Osteoblast (primary cell): ENCODE measurements at regions not wholly inside any gene's neighbourhood (a gene's known extent, or its start where the extent isn't known, plus 50 kb on each side); places are given as distances from the start of the nearest gene placed in this dataset.

Experiments used
- DNase-seq: peaks from one replicate; pipeline ENCODE4 v3.0.0; 2011; ENCODE audit warnings: low spot score, mixed read lengths; ENCODE audit not compliant: insufficient read length; ENCODE audit errors: missing footprints
- H2AFZ ChIP-seq: 2 replicates; pipeline ENCODE4 v1.6.0; 2011; ENCODE audit warnings: mild to moderate bottlenecking, low read length
- H3K27ac ChIP-seq: 2 replicates; pipeline ENCODE4 v1.5.1; 2011; ENCODE audit warnings: mild to moderate bottlenecking, low read depth, low read length, moderate library complexity
- H3K27me3 ChIP-seq: 2 replicates; pipeline ENCODE4 v1.6.0; 2012; ENCODE audit warnings: mild to moderate bottlenecking, control low read depth, inconsistent platforms, low read length, moderate library complexity; ENCODE audit not compliant: insufficient read depth
- H3K36me3 ChIP-seq: 2 replicates; pipeline ENCODE4 v1.5.1; 2011; ENCODE audit warnings: mild to moderate bottlenecking, low read length, control low read depth, moderate library complexity; ENCODE audit not compliant: insufficient read depth
- H3K4me1 ChIP-seq: 2 replicates; pipeline ENCODE4 v1.5.1; 2011; ENCODE audit warnings: mild to moderate bottlenecking, low read length, control low read depth, moderate library complexity; ENCODE audit not compliant: insufficient read depth
- H3K4me2 ChIP-seq: 2 replicates; pipeline ENCODE4 v1.6.0; 2011; ENCODE audit warnings: mild to moderate bottlenecking, low read length; ENCODE audit not compliant: insufficient read depth
- H3K4me3 ChIP-seq: fragments of 200-600 bp; sonication (generic); 3 replicates; pipeline ENCODE4 v1.5.1; 2012; ENCODE audit warnings: mild to moderate bottlenecking, low read length, inconsistent platforms; ENCODE audit not compliant: insufficient read depth
- H3K79me2 ChIP-seq: 2 replicates; pipeline ENCODE4 v1.6.0; 2012; ENCODE audit warnings: mild to moderate bottlenecking, low read length, control low read depth, inconsistent platforms; ENCODE audit not compliant: insufficient read depth
- H3K9me3 ChIP-seq: 2 replicates; pipeline ENCODE4 v1.5.1; 2011; ENCODE audit warnings: low read depth, low read length, control low read depth
- H4K20me1 ChIP-seq: 2 replicates; pipeline ENCODE4 v1.6.0; 2012; ENCODE audit warnings: mild to moderate bottlenecking, low read length, control low read depth; ENCODE audit not compliant: insufficient read depth
- CTCF ChIP-seq: IDR thresholded peaks from 2 replicates; pipeline ENCODE4 v1.5.1; 2011; ENCODE audit warnings: mild to moderate bottlenecking, low read depth, low read length, moderate library complexity; ENCODE audit errors: extremely low read depth

- DNase-seq, result no peak
- H3K36me3 ChIP-seq, result no peaks in the 10 kb centered on the region
- H3K27ac ChIP-seq, result no peak overlapping the region
- no peaks in the 10 kb centered on the region for H4K20me1 ChIP-seq
- no peaks in the 10 kb centered on the region for H3K9me3 ChIP-seq
- H3K4me2 ChIP-seq, result no peak overlapping the region
- H3K4me1 ChIP-seq, result no peaks in the 10 kb centered on the region
- TF ChIP-seq CTCF, result no peak
- no peaks in the 10 kb centered on the region for H3K79me2 ChIP-seq
- no peak overlapping the region for H3K4me3 ChIP-seq
- H3K27me3 ChIP-seq, result no peaks in the 10 kb centered on the region
- H2AFZ ChIP-seq, result no peak overlapping the region
Measured at GRCh38 chr1:177511036-177511435, 340.3 kb downstream of the BRINP2 start.

- no peaks in the 10 kb centered on the region for H3K36me3 ChIP-seq
- no peak overlapping the region for H2AFZ ChIP-seq
- no peak overlapping the region for H3K4me3 ChIP-seq
- H3K27me3 ChIP-seq, result no peaks in the 10 kb centered on the region
- no peak for DNase-seq
- H3K27ac ChIP-seq, result no peak overlapping the region
- no peak overlapping the region for H3K4me2 ChIP-seq
- H3K4me1 ChIP-seq, result no peaks in the 10 kb centered on the region
- TF ChIP-seq CTCF, result no peak
- H3K9me3 ChIP-seq, result no peaks in the 10 kb centered on the region
- H4K20me1 ChIP-seq, result no peaks in the 10 kb centered on the region
- H3K79me2 ChIP-seq, result no peaks in the 10 kb centered on the region
Measured at GRCh38 chr1:177505905-177506590, 335.3 kb downstream of the BRINP2 start.

GRCh38 chr1:177495878-177496277 is 325.1 kb downstream of the BRINP2 start:
- Histone ChIP-seq H3K36me3 (no peaks in the 10 kb centered on the region), H3K4me1 (no peaks in the 10 kb centered on the region), H4K20me1 (no peaks in the 10 kb centered on the region), H3K79me2 (no peaks in the 10 kb centered on the region), H2AFZ (no peak overlapping the region), H3K9me3 (no peaks in the 10 kb centered on the region), H3K4me3 (no peak overlapping the region), H3K4me2 (no peak overlapping the region), H3K27ac (no peak overlapping the region), H3K27me3 (no peaks in the 10 kb centered on the region)
- TF ChIP-seq CTCF, result peak; percentile 9
- peak; percentile 30 for DNase-seq

- Histone ChIP-seq H3K36me3 (no peaks in the 10 kb centered on the region), H3K4me2 (no peak overlapping the region), H2AFZ (no peak overlapping the region), H3K79me2 (no peaks in the 10 kb centered on the region), H3K4me3 (no peak overlapping the region), H3K27me3 (no peaks in the 10 kb centered on the region), H3K27ac (no peak overlapping the region), H4K20me1 (no peaks in the 10 kb centered on the region), H3K4me1 (no peaks in the 10 kb centered on the region), H3K9me3 (no peaks in the 10 kb centered on the region)
- no peak for DNase-seq
- no peak for TF ChIP-seq CTCF
Measured at GRCh38 chr1:177490786-177491185, 320.0 kb downstream of the BRINP2 start.
